ENCODE measurements at regions not wholly inside any gene's neighbourhood (a gene's known extent, or its start where the extent isn't known, plus 50 kb on each side); places are given as distances from the start of the nearest gene placed in this dataset.

DNA sequence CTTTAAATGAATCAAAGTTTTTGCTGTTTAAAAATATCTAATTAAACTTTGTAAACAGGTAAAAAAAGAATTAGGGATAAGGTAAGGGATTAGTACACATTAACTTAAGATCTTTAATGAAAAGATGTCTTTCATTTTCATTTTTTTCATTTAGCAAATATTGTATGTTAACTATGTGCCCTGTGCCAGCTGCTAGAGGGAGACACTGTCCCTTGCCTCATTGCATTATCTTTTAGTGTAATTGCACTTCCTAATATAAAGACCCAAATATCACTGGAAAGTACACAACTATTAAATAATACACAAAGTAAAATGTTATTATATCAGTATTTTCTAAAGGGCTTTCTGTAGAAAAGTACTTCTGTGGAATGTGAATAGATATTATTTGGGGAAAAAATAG is 102.7 kb downstream of the GPR37 start:
- TF ChIP-seq, protein P1, sequence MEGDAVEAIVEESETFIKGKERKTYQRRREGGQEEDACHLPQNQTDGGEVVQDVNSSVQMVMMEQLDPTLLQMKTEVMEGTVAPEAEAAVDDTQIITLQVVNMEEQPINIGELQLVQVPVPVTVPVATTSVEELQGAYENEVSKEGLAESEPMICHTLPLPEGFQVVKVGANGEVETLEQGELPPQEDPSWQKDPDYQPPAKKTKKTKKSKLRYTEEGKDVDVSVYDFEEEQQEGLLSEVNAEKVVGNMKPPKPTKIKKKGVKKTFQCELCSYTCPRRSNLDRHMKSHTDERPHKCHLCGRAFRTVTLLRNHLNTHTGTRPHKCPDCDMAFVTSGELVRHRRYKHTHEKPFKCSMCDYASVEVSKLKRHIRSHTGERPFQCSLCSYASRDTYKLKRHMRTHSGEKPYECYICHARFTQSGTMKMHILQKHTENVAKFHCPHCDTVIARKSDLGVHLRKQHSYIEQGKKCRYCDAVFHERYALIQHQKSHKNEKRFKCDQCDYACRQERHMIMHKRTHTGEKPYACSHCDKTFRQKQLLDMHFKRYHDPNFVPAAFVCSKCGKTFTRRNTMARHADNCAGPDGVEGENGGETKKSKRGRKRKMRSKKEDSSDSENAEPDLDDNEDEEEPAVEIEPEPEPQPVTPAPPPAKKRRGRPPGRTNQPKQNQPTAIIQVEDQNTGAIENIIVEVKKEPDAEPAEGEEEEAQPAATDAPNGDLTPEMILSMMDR (IDR thresholded peaks at IDR 0.05; ENCODE audit: insufficient read depth, low read length), result no peak
- TF ChIP-seq POLR2AphosphoS5 (IDR thresholded peaks at IDR 0.05; ENCODE audit: low read depth) (no peak), GABPA (IDR thresholded peaks at IDR 0.05; ENCODE audit: low read depth) (no peak), SPI1 (IDR thresholded peaks at IDR 0.05; ENCODE audit: borderline replicate concordance, low read depth) (no peak)
- TF ChIP-seq, protein P2, sequence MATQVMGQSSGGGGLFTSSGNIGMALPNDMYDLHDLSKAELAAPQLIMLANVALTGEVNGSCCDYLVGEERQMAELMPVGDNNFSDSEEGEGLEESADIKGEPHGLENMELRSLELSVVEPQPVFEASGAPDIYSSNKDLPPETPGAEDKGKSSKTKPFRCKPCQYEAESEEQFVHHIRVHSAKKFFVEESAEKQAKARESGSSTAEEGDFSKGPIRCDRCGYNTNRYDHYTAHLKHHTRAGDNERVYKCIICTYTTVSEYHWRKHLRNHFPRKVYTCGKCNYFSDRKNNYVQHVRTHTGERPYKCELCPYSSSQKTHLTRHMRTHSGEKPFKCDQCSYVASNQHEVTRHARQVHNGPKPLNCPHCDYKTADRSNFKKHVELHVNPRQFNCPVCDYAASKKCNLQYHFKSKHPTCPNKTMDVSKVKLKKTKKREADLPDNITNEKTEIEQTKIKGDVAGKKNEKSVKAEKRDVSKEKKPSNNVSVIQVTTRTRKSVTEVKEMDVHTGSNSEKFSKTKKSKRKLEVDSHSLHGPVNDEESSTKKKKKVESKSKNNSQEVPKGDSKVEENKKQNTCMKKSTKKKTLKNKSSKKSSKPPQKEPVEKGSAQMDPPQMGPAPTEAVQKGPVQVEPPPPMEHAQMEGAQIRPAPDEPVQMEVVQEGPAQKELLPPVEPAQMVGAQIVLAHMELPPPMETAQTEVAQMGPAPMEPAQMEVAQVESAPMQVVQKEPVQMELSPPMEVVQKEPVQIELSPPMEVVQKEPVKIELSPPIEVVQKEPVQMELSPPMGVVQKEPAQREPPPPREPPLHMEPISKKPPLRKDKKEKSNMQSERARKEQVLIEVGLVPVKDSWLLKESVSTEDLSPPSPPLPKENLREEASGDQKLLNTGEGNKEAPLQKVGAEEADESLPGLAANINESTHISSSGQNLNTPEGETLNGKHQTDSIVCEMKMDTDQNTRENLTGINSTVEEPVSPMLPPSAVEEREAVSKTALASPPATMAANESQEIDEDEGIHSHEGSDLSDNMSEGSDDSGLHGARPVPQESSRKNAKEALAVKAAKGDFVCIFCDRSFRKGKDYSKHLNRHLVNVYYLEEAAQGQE (IDR thresholded peaks at IDR 0.05; ENCODE audit: insufficient replicate concordance, low read depth), result no peak

Measured in HL-60 (cell line).